Osteocyte (in vitro differentiated cells): ENCODE measurements at regions not wholly inside any gene's neighbourhood (a gene's known extent, or its start where the extent isn't known, plus 50 kb on each side); places are given as distances from the start of the nearest gene placed in this dataset.

ENCODE experiments used
- DNase-seq: peaks from one replicate; pipeline ENCODE4 v3.0.0; 2021; ENCODE audit warnings: mixed read lengths; ENCODE audit not compliant: unreplicated experiment; ENCODE audit errors: extremely low spot score
- H3K27ac Mint-ChIP-seq: one replicate; pipeline ENCODE4 v1.8.0; 2021; ENCODE audit warnings: mild to moderate bottlenecking, mixed read lengths; ENCODE audit not compliant: unreplicated experiment
- H3K27me3 Mint-ChIP-seq: one replicate; pipeline ENCODE4 v1.8.0; 2021; ENCODE audit warnings: mixed read lengths; ENCODE audit not compliant: unreplicated experiment
- H3K36me3 Mint-ChIP-seq: one replicate; pipeline ENCODE4 v1.8.0; 2021; ENCODE audit warnings: mixed read lengths; ENCODE audit not compliant: unreplicated experiment
- H3K4me1 Mint-ChIP-seq: one replicate; pipeline ENCODE4 v1.8.0; 2021; ENCODE audit warnings: mixed read lengths; ENCODE audit not compliant: unreplicated experiment
- H3K4me3 Mint-ChIP-seq: one replicate; pipeline ENCODE4 v1.8.0; 2021; ENCODE audit warnings: mild to moderate bottlenecking, moderate library complexity, mixed read lengths; ENCODE audit not compliant: unreplicated experiment
- H3K9me3 Mint-ChIP-seq: one replicate; pipeline ENCODE4 v1.8.0; 2021; ENCODE audit warnings: mixed read lengths; ENCODE audit not compliant: unreplicated experiment
- CTCF ChIP-seq: fragments of 200-600 bp; sonication (generic); IDR thresholded peaks from 2 replicates; pipeline ENCODE4 v1.5.0; 2021; ENCODE audit warnings: antibody characterized with exemption, mild to moderate bottlenecking, moderate library complexity

GRCh38 chr1:106555571-106555970 lies 500.9 kb upstream of the PRMT6 start:
- no peak for TF ChIP-seq CTCF
- Mint-ChIP-seq H3K36me3 (no peaks in the 10 kb centered on the region), H3K4me1 (no peaks in the 10 kb centered on the region), H3K27me3 (no peaks in the 10 kb centered on the region), H3K27ac (no peak overlapping the region), H3K4me3 (no peak overlapping the region), H3K9me3 (peaks cover 50% of the 10 kb centered on the region)
- DNase-seq = no peak

- no peaks in the 10 kb centered on the region for H3K27me3 Mint-ChIP-seq
- no peaks in the 10 kb centered on the region for H3K4me1 Mint-ChIP-seq
- no peak overlapping the region for H3K4me3 Mint-ChIP-seq
- no peak overlapping the region for H3K27ac Mint-ChIP-seq
- H3K36me3 Mint-ChIP-seq = no peaks in the 10 kb centered on the region
- no peak for TF ChIP-seq CTCF
- DNase-seq = no peak
- H3K9me3 Mint-ChIP-seq = peaks cover 22% of the 10 kb centered on the region
Measured at GRCh38 chr1:106564192-106564591, 492.3 kb upstream of the PRMT6 start.

GRCh38 chr1:106568201-106568974 lies 488.1 kb upstream of the PRMT6 start:
- Mint-ChIP-seq H3K27ac (no peak overlapping the region), H3K27me3 (no peaks in the 10 kb centered on the region), H3K4me1 (no peaks in the 10 kb centered on the region), H3K9me3 (peaks cover 28% of the 10 kb centered on the region), H3K36me3 (no peaks in the 10 kb centered on the region), H3K4me3 (no peak overlapping the region)
- DNase-seq = no peak
- TF ChIP-seq CTCF = no peak

- H3K9me3 Mint-ChIP-seq = peaks cover 25% of the 10 kb centered on the region
- no peaks in the 10 kb centered on the region for H3K4me1 Mint-ChIP-seq
- no peak for TF ChIP-seq CTCF
- H3K27me3 Mint-ChIP-seq = no peaks in the 10 kb centered on the region
- DNase-seq = no peak
- H3K27ac Mint-ChIP-seq = no peak overlapping the region
- no peaks in the 10 kb centered on the region for H3K36me3 Mint-ChIP-seq
- H3K4me3 Mint-ChIP-seq = no peak overlapping the region
Measured at GRCh38 chr1:106571109-106571508, 485.4 kb upstream of the PRMT6 start.

- no peak for TF ChIP-seq CTCF
- no peaks in the 10 kb centered on the region for H3K4me1 Mint-ChIP-seq
- no peak overlapping the region for H3K4me3 Mint-ChIP-seq
- H3K27ac Mint-ChIP-seq = no peak overlapping the region
- no peaks in the 10 kb centered on the region for H3K27me3 Mint-ChIP-seq
- H3K9me3 Mint-ChIP-seq = peaks cover 56% of the 10 kb centered on the region
- DNase-seq = no peak
- no peaks in the 10 kb centered on the region for H3K36me3 Mint-ChIP-seq
Measured at GRCh38 chr1:106584107-106584506, 472.4 kb upstream of the PRMT6 start.
